Stimulated activated CD4-positive, alpha-beta T cell treated with anti-CD3 and anti-CD28 coated beads, Interleukin-1b, Interleukin-23, amount 100 ng/mL, for 4 hours (primary cell): ENCODE measurements at regions not wholly inside any gene's neighbourhood (a gene's known extent, or its start where the extent isn't known, plus 50 kb on each side); places are given as distances from the start of the nearest gene placed in this dataset.

ENCODE experiments used
- DNase-seq, 2 donors: peaks; one replicate each; pipeline ENCODE4 v3.0.0-alpha.2; 2020; ENCODE audit warnings: low read depth in 2 of 2

GRCh38 chr20:24181151-24181550, 192.6 kb upstream of the GGTLC1 start:
- no peak for DNase-seq

GRCh38 chr20:24169256-24169655, 180.7 kb upstream of the GGTLC1 start:
- no peak for DNase-seq

GRCh38 chr20:24166412-24166811, 177.8 kb upstream of the GGTLC1 start:
- DNase-seq, result no peak

GRCh38 chr20:24166123-24166381, 177.5 kb upstream of the GGTLC1 start:
- DNase-seq, result no peak

GRCh38 chr20:24165301-24166122, 176.9 kb upstream of the GGTLC1 start:
- no peak for DNase-seq

- peak; percentile 2 to 12 for DNase-seq
These were observed 175.8 kb upstream of the GGTLC1 start for GRCh38 chr20:24164360-24164759.

- DNase-seq, result no peak
These were observed 174.9 kb upstream of the GGTLC1 start for GRCh38 chr20:24163506-24163905.

GRCh38 chr20:24160563-24161281, 172.1 kb upstream of the GGTLC1 start:
- DNase-seq, result no peak

- DNase-seq, result no peak
These were observed 169.7 kb upstream of the GGTLC1 start for GRCh38 chr20:24158281-24158680.

- no peak for DNase-seq
These were observed 168.6 kb upstream of the GGTLC1 start for GRCh38 chr20:24157213-24157612.

- DNase-seq, result no peak
These were observed 164.8 kb upstream of the GGTLC1 start for GRCh38 chr20:24153101-24154040.

- no peak for DNase-seq
These were observed 163.2 kb upstream of the GGTLC1 start for GRCh38 chr20:24151621-24152294.

GRCh38 chr20:24150406-24150805, 161.8 kb upstream of the GGTLC1 start:
- no peak for DNase-seq

- DNase-seq, result no peak
These were observed 161.3 kb upstream of the GGTLC1 start for GRCh38 chr20:24149881-24150307.

GRCh38 chr20:24149175-24149574, 160.6 kb upstream of the GGTLC1 start:
- no peak for DNase-seq

- no peak for DNase-seq
These were observed 159.8 kb upstream of the GGTLC1 start for GRCh38 chr20:24148372-24148771.

GRCh38 chr20:24147961-24148360, 159.4 kb upstream of the GGTLC1 start:
- DNase-seq, result no peak

GRCh38 chr20:24147479-24147878, 158.9 kb upstream of the GGTLC1 start:
- no peak for DNase-seq

GRCh38 chr20:24146231-24146634, 157.7 kb upstream of the GGTLC1 start:
- no peak for DNase-seq

- no peak for DNase-seq
These were observed 155.8 kb upstream of the GGTLC1 start for GRCh38 chr20:24144371-24144770.

- DNase-seq, result no peak
These were observed 152.5 kb upstream of the GGTLC1 start for GRCh38 chr20:24141111-24141510.

- DNase-seq, result no peak
These were observed 151.3 kb upstream of the GGTLC1 start for GRCh38 chr20:24139846-24140245.
